SK-N-SH (cell line): ENCODE measurements at regions not wholly inside any gene's neighbourhood (a gene's known extent, or its start where the extent isn't known, plus 50 kb on each side); places are given as distances from the start of the nearest gene placed in this dataset.
A peak's percentile ranks its signal among the peaks of the same experiment; 100 is the strongest.

Experiments
- CTCF ChIA-PET: fragments of 300-600, 350-600 bp; formaldehyde crosslinking; extraction: SDS; loops from one replicate; lab custom pipeline; 2021; lab: Yijun Ruan, JAX
- POLR2A ChIA-PET: fragments of 350-600 bp; sonication (Branson Sonifier 250); formaldehyde crosslinking; extraction: SDS; loops from one replicate; lab custom pipeline; 2020; ENCODE audit warnings: antibody characterized with exemption, inconsistent platforms; lab: Yijun Ruan, JAX
- DNase-seq: peaks from one replicate; pipeline ENCODE4 v3.0.0; 2012
- H2AFZ ChIP-seq: fragments of 200-600 bp; sonication (generic); 2 replicates; pipeline ENCODE4 v1.8.1; 2016; ENCODE audit warnings: antibody characterized with exemption, mild to moderate bottlenecking, low read depth
- H3F3A ChIP-seq: fragments of 200-600 bp; sonication (generic); replicated peaks from 2 replicates; pipeline ENCODE3; 2016; ENCODE audit warnings: antibody characterized with exemption, mild to moderate bottlenecking; ENCODE audit not compliant: insufficient read depth
- H3K27ac ChIP-seq, 2 experiments: fragments of 200-500 bp in 1 of 2; fragments of 200-600 bp in 1 of 2; sonication (Bioruptor generic) in 1 of 2; sonication (generic), shearing (Covaris generic) in 1 of 2; 2 replicates each; pipeline versions ENCODE4 v1.5.1 to v1.6.1; 2014 to 2016; ENCODE audit warnings: low read depth in 2 of 2, inconsistent platforms in 1 of 2, low read length in 1 of 2, mild to moderate bottlenecking in 1 of 2, mixed read lengths in 1 of 2
- H3K27me3 ChIP-seq: fragments of 200-600 bp; sonication (generic), shearing (Covaris generic); 2 replicates; pipeline ENCODE4 v1.6.1; 2016; ENCODE audit warnings: mixed run types; ENCODE audit not compliant: insufficient read depth
- H3K36me3 ChIP-seq, 2 experiments: fragments of 200-500 bp in 1 of 2; fragments of 200-600 bp in 1 of 2; sonication (Bioruptor generic) in 1 of 2; sonication (generic) in 1 of 2; replicated peaks in 1 of 2; 2 replicates each; pipeline versions ENCODE3 to v1.5.1; 2014 to 2016; ENCODE audit warnings: low read length in 1 of 2, mild to moderate bottlenecking in 1 of 2; ENCODE audit not compliant: insufficient read depth in 2 of 2, control insufficient read depth in 1 of 2
- H3K4me1 ChIP-seq, 2 experiments: fragments of 200-500 bp in 1 of 2; fragments of 200-600 bp in 1 of 2; sonication (Bioruptor generic) in 1 of 2; sonication (generic), shearing (Covaris generic) in 1 of 2; 2 replicates each; pipeline versions ENCODE4 v1.5.1 to v1.6.1; 2014 to 2016; ENCODE audit warnings: low read depth in 1 of 2, low read length in 1 of 2, mixed run types in 1 of 2; ENCODE audit not compliant: insufficient read depth in 2 of 2, control insufficient read depth in 1 of 2
- H3K4me2 ChIP-seq: fragments of 200-600 bp; sonication (generic), shearing (Covaris generic); 2 replicates; pipeline ENCODE4 v1.6.1; 2017; ENCODE audit warnings: mixed run types
- H3K4me3 ChIP-seq, 2 experiments: fragments of 200-500 bp in 1 of 2; fragments of 200-600 bp in 1 of 2; sonication (Bioruptor generic) in 1 of 2; sonication (generic), shearing (Covaris generic) in 1 of 2; 2 replicates each; pipeline versions ENCODE4 v1.5.1 to v1.8.1; 2014 to 2016; ENCODE audit warnings: low read depth in 2 of 2, inconsistent platforms in 1 of 2, low read length in 1 of 2, mild to moderate bottlenecking in 1 of 2, mixed read lengths in 1 of 2, moderate library complexity in 1 of 2
- H3K79me2 ChIP-seq: fragments of 200-600 bp; sonication (generic); 2 replicates; pipeline ENCODE4 v1.8.1; 2017; ENCODE audit warnings: mild to moderate bottlenecking; ENCODE audit not compliant: insufficient read depth
- H3K9ac ChIP-seq: fragments of 200-600 bp; sonication (generic); 2 replicates; pipeline ENCODE4 v1.6.1; 2017; ENCODE audit warnings: mixed run types
- H3K9me2 ChIP-seq: fragments of 200-600 bp; sonication (generic); 2 replicates; pipeline ENCODE4 v1.6.1; 2017; ENCODE audit warnings: mixed run types
- H3K9me3 ChIP-seq: fragments of 200-600 bp; sonication (generic); 2 replicates; pipeline ENCODE4 v1.6.1; 2017; ENCODE audit warnings: mixed run types, mild to moderate bottlenecking, moderate library complexity
- H4K20me1 ChIP-seq: fragments of 200-600 bp; sonication (generic); 2 replicates; pipeline ENCODE4 v1.6.1; 2017; ENCODE audit warnings: mild to moderate bottlenecking, mixed run types; ENCODE audit not compliant: insufficient read depth
- EP300 ChIP-seq, 2 experiments: IDR thresholded peaks; 2 replicates each; pipeline versions ENCODE4 v1.4.0 to v1.6.1; 2012; ENCODE audit warnings: borderline replicate concordance in 1 of 2, low read depth in 1 of 2, low read length in 1 of 2
- GABPA ChIP-seq: IDR thresholded peaks from 2 replicates; pipeline ENCODE4 v1.4.0; 2012; ENCODE audit warnings: low read depth, mild to moderate bottlenecking
- GATA2 ChIP-seq: sonication (generic); formaldehyde crosslinking; IDR thresholded peaks from 2 replicates; pipeline ENCODE4 v1.5.0; 2020; ENCODE audit warnings: mild to moderate bottlenecking, missing genetic modification reagents
- IRF3 ChIP-seq: fragments of 150-350 bp; IDR thresholded peaks from 2 replicates; pipeline ENCODE4 v1.6.1; 2016; ENCODE audit warnings: mild to moderate bottlenecking, low read depth, low read length
- JUND ChIP-seq: IDR thresholded peaks from 2 replicates; pipeline ENCODE4 v1.4.0; 2012
- PBX3 ChIP-seq: IDR thresholded peaks from 2 replicates; pipeline ENCODE4; 2012
- RAD21 ChIP-seq: IDR thresholded peaks from 2 replicates; pipeline ENCODE4 v1.6.1; 2012; ENCODE audit warnings: mild to moderate bottlenecking, low read length
- RCOR1 ChIP-seq: fragments of 150-350 bp; IDR thresholded peaks from 2 replicates; pipeline ENCODE4 v1.6.1; 2017; ENCODE audit warnings: antibody characterized with exemption, low read length
- SIN3A ChIP-seq: IDR thresholded peaks from 2 replicates; pipeline ENCODE4 v1.6.1; 2012; ENCODE audit warnings: low read depth, mild to moderate bottlenecking, low read length, moderate library complexity, borderline replicate concordance
- TCF12 ChIP-seq: IDR thresholded peaks from 2 replicates; pipeline ENCODE4 v1.4.0; 2012
- ZBTB33 ChIP-seq: IDR thresholded peaks from 2 replicates; pipeline ENCODE4 v1.4.0; 2012; ENCODE audit warnings: low read depth, borderline replicate concordance
- WGBS: methylation state at CpG from one replicate; pipeline ENCODE4 v1.1.6; 2017; ENCODE audit warnings: low lambda C conversion rate; 5-methylcytosine and 5-hydroxymethylcytosine counted together
- TF ChIP-seq, protein P1 (sequence below): IDR thresholded peaks from 2 replicates; pipeline ENCODE4 v1.4.0; 2012; ENCODE audit warnings: low read depth
- TF ChIP-seq, protein P2 (sequence below): IDR thresholded peaks from 2 replicates; pipeline ENCODE4 v1.6.1; 2012; ENCODE audit warnings: mild to moderate bottlenecking, low read depth, low read length, moderate library complexity

- ChIA-PET POLR2A (no interaction called here), CTCF (interaction anchor here (0.6 to 1.6 kb wide), 2 partner anchors 55 to 69 kb away, joined by 3 read pairs; no protein-coding TSS in a partner anchor)
Observed at GRCh38 chr9:28866951-28867350, 1293.7 kb upstream of the C9orf72 start.

DNA sequence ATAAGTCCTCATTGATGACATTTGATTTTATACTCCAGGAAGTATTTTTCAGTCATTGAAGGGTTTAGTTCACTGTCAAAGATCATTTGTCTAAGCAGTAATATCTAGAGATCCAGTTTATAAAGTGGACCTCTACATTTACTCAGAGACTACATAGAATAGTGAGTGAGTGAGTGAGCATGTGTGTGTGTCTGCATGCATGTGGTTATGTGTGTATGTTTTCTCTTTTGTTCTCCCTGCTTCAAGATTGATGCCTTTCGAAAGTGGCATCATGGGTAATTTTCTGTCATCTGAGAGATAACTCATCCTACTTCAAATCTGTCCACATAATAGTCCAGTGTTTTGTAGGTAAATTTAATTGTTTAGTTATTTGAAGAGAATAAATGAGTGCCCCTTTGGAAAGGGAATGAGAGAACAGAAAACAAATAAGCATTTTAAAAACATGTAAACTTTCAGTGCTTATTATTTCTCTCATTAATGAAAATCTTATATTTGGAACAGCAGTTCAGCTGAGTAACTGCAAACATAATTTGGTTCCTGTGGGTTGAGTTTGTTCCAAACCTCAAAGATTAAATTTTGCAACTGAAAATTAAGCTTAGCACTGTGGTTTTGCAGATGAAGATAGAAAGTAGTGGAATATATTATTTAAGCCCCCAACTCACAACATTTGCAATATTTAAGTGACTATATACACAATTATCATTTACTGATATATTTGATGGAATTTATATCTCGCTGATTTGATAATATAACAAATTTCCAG is 1295.1 kb upstream of the C9orf72 start:
- H3K27me3 ChIP-seq: no peaks in the 10 kb centered on the region
- H4K20me1 ChIP-seq: no peaks in the 10 kb centered on the region
- H2AFZ ChIP-seq: no peak overlapping the region
- peaks cover 14 to 25% of the 10 kb centered on the region in 2 experiments; a peak in 3 of 4 replicates for H3K4me1 ChIP-seq
- no peak overlapping the region for H3K4me3 ChIP-seq
- peaks cover 17% of the 10 kb centered on the region; the same call in 1 of the 2 replicates for H3K79me2 ChIP-seq
- peaks cover 11% of the 10 kb centered on the region for H3F3A ChIP-seq
- ChIA-PET POLR2A (no interaction called here), CTCF (interaction anchor here (1.6 kb wide), 1 partner anchor 54 kb away, joined by 3 read pairs; no protein-coding TSS in a partner anchor)
- no peaks in the 10 kb centered on the region for H3K9me3 ChIP-seq
- H3K9me2 ChIP-seq: no peaks in the 10 kb centered on the region
- H3K27ac ChIP-seq: no peak overlapping the region
- WGBS: 91% methylated on average over 2 of the region's 2 CpGs
- no peaks in the 10 kb centered on the region for H3K36me3 ChIP-seq
- H3K9ac ChIP-seq: no peak overlapping the region
- H3K4me2 ChIP-seq: no peak overlapping the region
- no peak for DNase-seq
- TF ChIP-seq ZBTB33: no peak
- TF ChIP-seq EP300 (IDR thresholded peaks at IDR 0.05; ENCODE audit: borderline replicate concordance in 1 of 2, low read depth in 1 of 2, low read length in 1 of 2): no peak
- TF ChIP-seq, protein P1, sequence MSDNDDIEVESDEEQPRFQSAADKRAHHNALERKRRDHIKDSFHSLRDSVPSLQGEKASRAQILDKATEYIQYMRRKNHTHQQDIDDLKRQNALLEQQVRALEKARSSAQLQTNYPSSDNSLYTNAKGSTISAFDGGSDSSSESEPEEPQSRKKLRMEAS: no peak
- TF ChIP-seq RAD21: no peak
- TF ChIP-seq IRF3: no peak
- TF ChIP-seq GABPA: no peak
- no peak for TF ChIP-seq JUND
- TF ChIP-seq SIN3A: no peak

More at GRCh38 chr9:28866951-28867350, 1293.7 kb upstream of the C9orf72 start:
- H3K27me3 ChIP-seq: no peaks in the 10 kb centered on the region
- H2AFZ ChIP-seq: no peak overlapping the region
- DNase-seq: no peak
- H3K79me2 ChIP-seq: peaks cover 17% of the 10 kb centered on the region; the same call in 1 of the 2 replicates
- no peaks in the 10 kb centered on the region for H3K9me2 ChIP-seq
- H3K4me1 ChIP-seq: peaks cover 10 to 25% of the 10 kb centered on the region in 2 experiments; a peak in 3 of 4 replicates
- H3K4me2 ChIP-seq: no peak overlapping the region
- H3K27ac ChIP-seq: peak overlapping the region; percentile 4 to 34; a peak in 2 of 4 replicates
- H3K4me3 ChIP-seq: no peak overlapping the region
- peaks cover 11% of the 10 kb centered on the region for H3F3A ChIP-seq
- no peaks in the 10 kb centered on the region for H4K20me1 ChIP-seq
- no peaks in the 10 kb centered on the region for H3K9me3 ChIP-seq
- TF ChIP-seq RAD21: 0 out of 2 replicates have a peak, but pooled peaks have one; percentile 3
- TF ChIP-seq RCOR1: 0 out of 2 replicates have a peak, but pooled peaks have one; percentile 32
- TF ChIP-seq TCF12: peak; percentile 37; the same call in 1 of the 2 replicates
- TF ChIP-seq, protein P2, sequence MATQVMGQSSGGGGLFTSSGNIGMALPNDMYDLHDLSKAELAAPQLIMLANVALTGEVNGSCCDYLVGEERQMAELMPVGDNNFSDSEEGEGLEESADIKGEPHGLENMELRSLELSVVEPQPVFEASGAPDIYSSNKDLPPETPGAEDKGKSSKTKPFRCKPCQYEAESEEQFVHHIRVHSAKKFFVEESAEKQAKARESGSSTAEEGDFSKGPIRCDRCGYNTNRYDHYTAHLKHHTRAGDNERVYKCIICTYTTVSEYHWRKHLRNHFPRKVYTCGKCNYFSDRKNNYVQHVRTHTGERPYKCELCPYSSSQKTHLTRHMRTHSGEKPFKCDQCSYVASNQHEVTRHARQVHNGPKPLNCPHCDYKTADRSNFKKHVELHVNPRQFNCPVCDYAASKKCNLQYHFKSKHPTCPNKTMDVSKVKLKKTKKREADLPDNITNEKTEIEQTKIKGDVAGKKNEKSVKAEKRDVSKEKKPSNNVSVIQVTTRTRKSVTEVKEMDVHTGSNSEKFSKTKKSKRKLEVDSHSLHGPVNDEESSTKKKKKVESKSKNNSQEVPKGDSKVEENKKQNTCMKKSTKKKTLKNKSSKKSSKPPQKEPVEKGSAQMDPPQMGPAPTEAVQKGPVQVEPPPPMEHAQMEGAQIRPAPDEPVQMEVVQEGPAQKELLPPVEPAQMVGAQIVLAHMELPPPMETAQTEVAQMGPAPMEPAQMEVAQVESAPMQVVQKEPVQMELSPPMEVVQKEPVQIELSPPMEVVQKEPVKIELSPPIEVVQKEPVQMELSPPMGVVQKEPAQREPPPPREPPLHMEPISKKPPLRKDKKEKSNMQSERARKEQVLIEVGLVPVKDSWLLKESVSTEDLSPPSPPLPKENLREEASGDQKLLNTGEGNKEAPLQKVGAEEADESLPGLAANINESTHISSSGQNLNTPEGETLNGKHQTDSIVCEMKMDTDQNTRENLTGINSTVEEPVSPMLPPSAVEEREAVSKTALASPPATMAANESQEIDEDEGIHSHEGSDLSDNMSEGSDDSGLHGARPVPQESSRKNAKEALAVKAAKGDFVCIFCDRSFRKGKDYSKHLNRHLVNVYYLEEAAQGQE: no peak
- 0 out of 4 replicates have a peak, but pooled peaks of 1 of the 2 experiments have one; percentile 39 for TF ChIP-seq EP300 (IDR thresholded peaks at IDR 0.05; ENCODE audit: borderline replicate concordance in 1 of 2, low read depth in 1 of 2, low read length in 1 of 2)
- peak; percentile 40 for TF ChIP-seq PBX3
- no peak for TF ChIP-seq GATA2 (CRISPR knock-in tag)
- no peaks in the 10 kb centered on the region for H3K36me3 ChIP-seq
- no peak overlapping the region for H3K9ac ChIP-seq
